Umbilical cord (tissue), 1 donor: ENCODE measurements at regions not wholly inside any gene's neighbourhood (a gene's known extent, or its start where the extent isn't known, plus 50 kb on each side); places are given as distances from the start of the nearest gene placed in this dataset.
"Not testable (repeated sequence)": the region's sequence is repeated elsewhere in the genome, so short reads cannot be mapped to it uniquely, and the experiment has no call there.

Experiments used
- DNase-seq: peaks from one replicate; pipeline ENCODE4 v3.0.0-alpha.2; 2015; ENCODE audit warnings: low spot score

- DNase-seq: no peak
These were observed 665.5 kb upstream of the CNTNAP5 start for GRCh38 chr2:123359636-123360035.

- DNase-seq: no peak
These were observed 662.2 kb upstream of the CNTNAP5 start for GRCh38 chr2:123362671-123363440.

GRCh38 chr2:123363826-123364225, 661.3 kb upstream of the CNTNAP5 start:
- DNase-seq: no peak

GRCh38 chr2:123364243-123364896, 660.7 kb upstream of the CNTNAP5 start:
- no peak for DNase-seq

GRCh38 chr2:123366239-123366837, 658.7 kb upstream of the CNTNAP5 start:
- no peak for DNase-seq

GRCh38 chr2:123370186-123370585, 654.9 kb upstream of the CNTNAP5 start:
- DNase-seq: no peak

GRCh38 chr2:123371535-123371934, 653.6 kb upstream of the CNTNAP5 start:
- no peak for DNase-seq

- no peak for DNase-seq
These were observed 644.6 kb upstream of the CNTNAP5 start for GRCh38 chr2:123380370-123380935.

- DNase-seq: no peak
These were observed 609.4 kb upstream of the CNTNAP5 start for GRCh38 chr2:123415678-123416077.

- DNase-seq: no peak
These were observed 605.1 kb upstream of the CNTNAP5 start for GRCh38 chr2:123419976-123420375.

- no peak for DNase-seq
These were observed 590.3 kb upstream of the CNTNAP5 start for GRCh38 chr2:123434546-123435395.

- no peak for DNase-seq
These were observed 586.8 kb upstream of the CNTNAP5 start for GRCh38 chr2:123438251-123438650.

GRCh38 chr2:123438675-123439074, 586.4 kb upstream of the CNTNAP5 start:
- DNase-seq: no peak

GRCh38 chr2:123448801-123449200, 576.3 kb upstream of the CNTNAP5 start:
- no peak for DNase-seq

- DNase-seq: peak; percentile 25
These were observed 573.5 kb upstream of the CNTNAP5 start for GRCh38 chr2:123451542-123451941.

GRCh38 chr2:123453046-123453700, 571.9 kb upstream of the CNTNAP5 start:
- no peak for DNase-seq

GRCh38 chr2:123453772-123454171, 571.3 kb upstream of the CNTNAP5 start:
- no peak for DNase-seq

GRCh38 chr2:123455234-123455633, 569.9 kb upstream of the CNTNAP5 start:
- not testable (repeated sequence) for DNase-seq

- no peak for DNase-seq
These were observed 568.7 kb upstream of the CNTNAP5 start for GRCh38 chr2:123456416-123456815.

GRCh38 chr2:123463886-123464285, 561.2 kb upstream of the CNTNAP5 start:
- DNase-seq: no peak

- DNase-seq: no peak
These were observed 557.0 kb upstream of the CNTNAP5 start for GRCh38 chr2:123468071-123468470.
